H1 (cell line): ENCODE measurements at regions not wholly inside any gene's neighbourhood (a gene's known extent, or its start where the extent isn't known, plus 50 kb on each side); places are given as distances from the start of the nearest gene placed in this dataset.
"Not testable (repeated sequence)": the region's sequence is repeated elsewhere in the genome, so short reads cannot be mapped to it uniquely, and the experiment has no call there.

Experiments used
- CTCF ChIA-PET: fragments of 300-600 bp; sonication (Branson Sonifier 250); formaldehyde crosslinking; loops from one replicate; lab custom pipeline; 2021; ENCODE audit not compliant: partially characterized antibody; lab: Charles Lee
- POLR2A ChIA-PET: fragments of 300-600 bp; sonication (Branson Sonifier 250); formaldehyde crosslinking; loops from one replicate; lab custom pipeline; 2021; ENCODE audit warnings: inconsistent platforms; ENCODE audit not compliant: partially characterized antibody; lab: Charles Lee
- DNase-seq, 2 experiments: peaks; one replicate each; pipeline versions ENCODE4 v3.0.0 to v3.0.0-alpha.2; 2010 to 2022; ENCODE audit warnings: low spot score in 2 of 2, low read depth in 1 of 2, mixed read lengths in 1 of 2
- FAIRE-seq: peaks from 2 replicates; lab custom pipeline; 2011; peaks lifted over from hg19 to GRCh38; lab: Jason Lieb, UNC
- H2AFZ ChIP-seq: 2 replicates; pipeline ENCODE4 v1.8.1; 2012; ENCODE audit warnings: low read length, inconsistent platforms
- H2AK5ac ChIP-seq: 2 replicates; pipeline ENCODE4 v1.6.1; 2013; ENCODE audit warnings: low read depth, low read length
- H2BK120ac ChIP-seq: replicated peaks from 2 replicates; pipeline ENCODE3; 2013; ENCODE audit warnings: low read depth, low read length, inconsistent platforms
- H2BK12ac ChIP-seq: 2 replicates; pipeline ENCODE4 v1.6.1; 2013; ENCODE audit warnings: low read depth, low read length
- H2BK15ac ChIP-seq: 2 replicates; pipeline ENCODE4 v1.6.1; 2013; ENCODE audit warnings: low read length
- H2BK20ac ChIP-seq: 2 replicates; pipeline ENCODE4 v1.6.1; 2013; ENCODE audit warnings: low read length
- H2BK5ac ChIP-seq: 2 replicates; pipeline ENCODE4 v1.6.1; 2013; ENCODE audit warnings: low read depth, low read length
- H3K14ac ChIP-seq: 2 replicates; pipeline ENCODE4 v1.6.1; 2013; ENCODE audit warnings: inconsistent platforms; ENCODE audit not compliant: insufficient read length
- H3K18ac ChIP-seq: 2 replicates; pipeline ENCODE4 v1.6.1; 2013; ENCODE audit warnings: low read length; ENCODE audit errors: extremely low read depth
- H3K23ac ChIP-seq: 2 replicates; pipeline ENCODE4 v1.6.1; 2013; ENCODE audit warnings: inconsistent platforms; ENCODE audit not compliant: insufficient read length
- H3K23me2 ChIP-seq: 2 replicates; pipeline ENCODE4 v1.6.1; 2013; ENCODE audit warnings: low read depth, low read length
- H3K27ac ChIP-seq: 2 replicates; pipeline ENCODE4 v1.6.1; 2011; ENCODE audit warnings: low read depth, low read length, inconsistent platforms
- H3K27me3 ChIP-seq, 4 experiments: replicated peaks in 1 of 4; 1 replicate in 1 of 4; 2 replicates in 3 of 4; pipeline versions ENCODE4 v1.6.1 to v1.8.1; 2011 to 2013; ENCODE audit warnings: low read length in 3 of 4, mild to moderate bottlenecking in 3 of 4, inconsistent platforms in 2 of 4, mixed read lengths in 2 of 4, moderate library complexity in 1 of 4; ENCODE audit not compliant: control insufficient read depth in 3 of 4, insufficient read depth in 3 of 4; ENCODE audit errors: extremely low read depth in 1 of 4
- H3K36me3 ChIP-seq, 4 experiments: 2 replicates each; pipeline versions ENCODE4 v1.6.1 to v1.8.1; 2011 to 2013; ENCODE audit warnings: mild to moderate bottlenecking in 4 of 4, low read length in 3 of 4, moderate library complexity in 2 of 4, control low read depth in 1 of 4, inconsistent platforms in 1 of 4; ENCODE audit not compliant: insufficient read depth in 4 of 4, control insufficient read depth in 2 of 4
- H3K4ac ChIP-seq: replicated peaks from 2 replicates; pipeline ENCODE3; 2013; ENCODE audit warnings: low read length, low read depth, mixed read lengths, inconsistent platforms; ENCODE audit not compliant: insufficient read length
- H3K4me1 ChIP-seq, 4 experiments: replicated peaks in 1 of 4; 1 replicate in 1 of 4; 2 replicates in 3 of 4; pipeline versions ENCODE4 v1.6.1 to v1.8.1; 2011 to 2013; ENCODE audit warnings: low read length in 3 of 4, inconsistent platforms in 2 of 4, mixed read lengths in 1 of 4; ENCODE audit not compliant: insufficient read depth in 4 of 4, control insufficient read depth in 3 of 4
- H3K4me2 ChIP-seq, 2 experiments: 2 replicates each; pipeline versions ENCODE4 v1.6.1 to v1.8.1; 2011 to 2013; ENCODE audit warnings: low read depth in 2 of 2, low read length in 2 of 2, control low read depth in 1 of 2, inconsistent platforms in 1 of 2, mild to moderate bottlenecking in 1 of 2; ENCODE audit not compliant: insufficient read depth in 1 of 2
- H3K4me3 ChIP-seq, 4 experiments: fragments of 200-600, 300-600 bp in 1 of 4; sonication (generic), shearing (Covaris generic), sonication (Bioruptor Twin) in 1 of 4; 2 replicates each; pipeline versions ENCODE4 v1.5.1 to v1.8.1; 2011 to 2016; ENCODE audit warnings: low read length in 4 of 4, low read depth in 3 of 4, control low read depth in 2 of 4, inconsistent platforms in 2 of 4, mild to moderate bottlenecking in 2 of 4, mixed read lengths in 1 of 4, moderate library complexity in 1 of 4; ENCODE audit not compliant: insufficient read depth in 2 of 4; ENCODE audit errors: extremely low read depth in 1 of 4
- H3K56ac ChIP-seq: replicated peaks from 2 replicates; pipeline ENCODE3; 2013; ENCODE audit warnings: low read depth, mild to moderate bottlenecking, mixed read lengths, low read length, inconsistent platforms; ENCODE audit not compliant: insufficient read length
- H3K79me1 ChIP-seq: 2 replicates; pipeline ENCODE4 v1.6.1; 2013; ENCODE audit warnings: low read depth, low read length, control low read depth
- H3K79me2 ChIP-seq, 2 experiments: 2 replicates each; pipeline versions ENCODE4 v1.6.1 to v1.8.1; 2012 to 2013; ENCODE audit warnings: low read length in 2 of 2, mild to moderate bottlenecking in 2 of 2, inconsistent platforms in 1 of 2; ENCODE audit not compliant: insufficient read depth in 2 of 2, control insufficient read depth in 1 of 2
- H3K9ac ChIP-seq, 4 experiments: replicated peaks in 1 of 4; 1 replicate in 1 of 4; 2 replicates in 3 of 4; pipeline versions ENCODE4 v1.6.1 to v1.8.1; 2011 to 2013; ENCODE audit warnings: low read depth in 3 of 4, low read length in 3 of 4, control low read depth in 2 of 4, mild to moderate bottlenecking in 2 of 4, moderate library complexity in 2 of 4, inconsistent platforms in 1 of 4; ENCODE audit errors: extremely low read depth in 1 of 4
- H3K9me3 ChIP-seq, 2 experiments: 2 replicates each; pipeline versions ENCODE4 v1.6.1 to v1.8.1; 2012 to 2013; ENCODE audit warnings: mild to moderate bottlenecking in 2 of 2, moderate library complexity in 2 of 2, control low read depth in 1 of 2, inconsistent platforms in 1 of 2, low read depth in 1 of 2, low read length in 1 of 2, mixed read lengths in 1 of 2; ENCODE audit not compliant: insufficient read depth in 2 of 2
- H4K20me1 ChIP-seq, 2 experiments: replicated peaks in 1 of 2; 2 replicates each; pipeline versions ENCODE3 to v1.8.1; 2011 to 2013; ENCODE audit warnings: inconsistent platforms in 2 of 2, low read length in 2 of 2, mild to moderate bottlenecking in 1 of 2; ENCODE audit not compliant: insufficient read depth in 2 of 2, control insufficient read depth in 1 of 2
- H4K5ac ChIP-seq: 2 replicates; pipeline ENCODE4 v1.6.1; 2013; ENCODE audit warnings: low read length, low read depth, mixed read lengths, inconsistent platforms; ENCODE audit not compliant: insufficient read length
- H4K8ac ChIP-seq: 2 replicates; pipeline ENCODE4 v1.8.0; 2013; ENCODE audit warnings: mild to moderate bottlenecking, moderate library complexity, low read length, inconsistent platforms; ENCODE audit not compliant: insufficient read depth; ENCODE audit errors: extremely low read depth
- H4K91ac ChIP-seq: replicated peaks from 2 replicates; pipeline ENCODE3; 2013; ENCODE audit warnings: low read length, mixed read lengths, inconsistent platforms; ENCODE audit not compliant: insufficient read length
- WGBS, 2 experiments: shearing (Covaris generic) in 1 of 2; methylation state at CpG; one replicate each; pipeline versions ENCODE4 v1.1.6 to v1.1.7; 2013 to 2015; ENCODE audit warnings: low lambda C conversion rate in 2 of 2, mixed read lengths in 2 of 2, inconsistent platforms in 1 of 2, low coverage in 1 of 2, missing lambda C conversion rate in 1 of 2; ENCODE audit not compliant: insufficient replicate concordance in 2 of 2, insufficient coverage in 1 of 2, insufficient read length in 1 of 2; ENCODE audit errors: extremely low coverage in 1 of 2, missing lambda C conversion rate in 1 of 2; 5-methylcytosine and 5-hydroxymethylcytosine counted together

GRCh38 chr17:20903549-20903948, 139.3 kb downstream of the USP22 start:
- ChIA-PET POLR2A (interaction anchor here (0.6 kb wide), 1 partner anchor 39 kb away, joined by 3 read pairs; no protein-coding TSS in a partner anchor), CTCF (interaction anchor here (0.6 kb wide), 1 partner anchor 722 kb away, joined by 4 read pairs; no protein-coding TSS in a partner anchor)
- not testable (repeated sequence) for H3K79me2 ChIP-seq, H3K4me3 ChIP-seq, H2BK120ac ChIP-seq, H3K9me3 ChIP-seq, H2BK15ac ChIP-seq, H4K8ac ChIP-seq, H2AK5ac ChIP-seq, DNase-seq, H3K56ac ChIP-seq, H3K4ac ChIP-seq, H4K91ac ChIP-seq, H2BK12ac ChIP-seq, H3K4me2 ChIP-seq, H3K18ac ChIP-seq, H3K79me1 ChIP-seq, H3K9ac ChIP-seq, H2BK5ac ChIP-seq, H2BK20ac ChIP-seq, H3K4me1 ChIP-seq, H3K23ac ChIP-seq, H2AFZ ChIP-seq, H3K14ac ChIP-seq, H4K20me1 ChIP-seq, H4K5ac ChIP-seq, H3K27me3 ChIP-seq, FAIRE-seq, H3K27ac ChIP-seq, H3K23me2 ChIP-seq
- H3K36me3 ChIP-seq, result peaks cover 0 to 11% (median 0%) of the 10 kb centered on the region in 4 experiments; a peak in 1 of 8 replicates
- WGBS, 2 experiments, result 71% methylated on average over 1 of the region's 1 CpG; no CpG with 5 or more reads in 1 of the 2 experiments
